Coronary artery (tissue), 2 donors: ENCODE measurements at regions not wholly inside any gene's neighbourhood (a gene's known extent, or its start where the extent isn't known, plus 50 kb on each side); places are given as distances from the start of the nearest gene placed in this dataset.

ENCODE experiments used
- DNase-seq: peaks from one replicate; pipeline ENCODE4 v3.0.0-alpha.2; 2017; ENCODE audit warnings: low spot score
- H3K27ac ChIP-seq, 2 donors: fragments of 200-600 bp; sonication (generic); one replicate each; pipeline ENCODE4 v1.5.1; 2016 to 2019
- H3K4me3 ChIP-seq: fragments of 200-600 bp; sonication (generic); 2 replicates; pipeline ENCODE4 v1.5.1; 2016; ENCODE audit warnings: mild to moderate bottlenecking, moderate library complexity
- TF ChIP-seq, protein P1 (sequence below): fragments of 200-600 bp; sonication (generic); IDR thresholded peaks from one replicate; pipeline ENCODE4 v1.5.1; 2019; ENCODE audit warnings: antibody characterized with exemption

DNA sequence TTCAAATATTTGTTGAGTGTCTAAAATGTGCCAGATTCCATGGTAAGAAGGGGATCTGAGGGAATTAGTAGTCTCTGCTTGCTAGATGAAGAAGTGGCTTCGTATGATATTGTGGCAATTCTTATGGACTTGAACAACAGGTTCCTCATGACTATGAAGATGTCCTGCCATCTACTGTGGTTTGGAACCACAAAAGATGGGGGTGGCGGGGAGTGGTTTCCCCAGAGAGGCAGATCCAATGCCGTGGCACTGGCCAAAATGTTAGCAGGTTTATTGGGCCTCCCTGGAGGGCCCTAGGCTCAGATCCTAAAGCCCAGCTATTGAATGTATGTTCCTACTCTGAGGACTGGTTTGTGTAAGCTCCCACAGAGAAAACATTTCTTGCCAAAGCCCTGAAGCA lies 120.8 kb downstream of the RGS2 start:
- no peak for DNase-seq
- TF ChIP-seq, protein P1, sequence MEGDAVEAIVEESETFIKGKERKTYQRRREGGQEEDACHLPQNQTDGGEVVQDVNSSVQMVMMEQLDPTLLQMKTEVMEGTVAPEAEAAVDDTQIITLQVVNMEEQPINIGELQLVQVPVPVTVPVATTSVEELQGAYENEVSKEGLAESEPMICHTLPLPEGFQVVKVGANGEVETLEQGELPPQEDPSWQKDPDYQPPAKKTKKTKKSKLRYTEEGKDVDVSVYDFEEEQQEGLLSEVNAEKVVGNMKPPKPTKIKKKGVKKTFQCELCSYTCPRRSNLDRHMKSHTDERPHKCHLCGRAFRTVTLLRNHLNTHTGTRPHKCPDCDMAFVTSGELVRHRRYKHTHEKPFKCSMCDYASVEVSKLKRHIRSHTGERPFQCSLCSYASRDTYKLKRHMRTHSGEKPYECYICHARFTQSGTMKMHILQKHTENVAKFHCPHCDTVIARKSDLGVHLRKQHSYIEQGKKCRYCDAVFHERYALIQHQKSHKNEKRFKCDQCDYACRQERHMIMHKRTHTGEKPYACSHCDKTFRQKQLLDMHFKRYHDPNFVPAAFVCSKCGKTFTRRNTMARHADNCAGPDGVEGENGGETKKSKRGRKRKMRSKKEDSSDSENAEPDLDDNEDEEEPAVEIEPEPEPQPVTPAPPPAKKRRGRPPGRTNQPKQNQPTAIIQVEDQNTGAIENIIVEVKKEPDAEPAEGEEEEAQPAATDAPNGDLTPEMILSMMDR: no peak
- no peak overlapping the region for H3K27ac ChIP-seq
- no peak overlapping the region for H3K4me3 ChIP-seq

DNA sequence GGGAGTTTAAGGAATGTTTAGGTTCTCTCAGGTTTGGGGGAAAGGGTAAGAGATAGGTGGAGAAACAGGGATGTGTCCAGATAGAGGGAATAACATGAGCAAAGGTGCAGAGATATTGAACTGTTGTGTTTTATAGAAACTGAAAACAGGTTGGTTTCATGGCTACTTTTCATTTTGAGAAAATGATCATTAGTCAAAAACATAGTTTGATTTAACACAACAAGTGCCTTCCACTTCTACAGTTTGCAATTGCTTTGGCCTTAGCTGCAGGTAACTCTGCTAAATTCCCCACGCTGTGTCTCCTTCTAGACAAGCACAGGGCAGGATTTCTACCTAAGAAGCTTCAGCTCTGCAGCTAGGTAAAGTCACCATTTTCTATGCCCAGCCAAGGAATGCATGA lies 124.9 kb downstream of the RGS2 start:
- no peak overlapping the region for H3K27ac ChIP-seq
- no peak for DNase-seq
- TF ChIP-seq, protein P1: no peak
- H3K4me3 ChIP-seq: no peak overlapping the region

DNA sequence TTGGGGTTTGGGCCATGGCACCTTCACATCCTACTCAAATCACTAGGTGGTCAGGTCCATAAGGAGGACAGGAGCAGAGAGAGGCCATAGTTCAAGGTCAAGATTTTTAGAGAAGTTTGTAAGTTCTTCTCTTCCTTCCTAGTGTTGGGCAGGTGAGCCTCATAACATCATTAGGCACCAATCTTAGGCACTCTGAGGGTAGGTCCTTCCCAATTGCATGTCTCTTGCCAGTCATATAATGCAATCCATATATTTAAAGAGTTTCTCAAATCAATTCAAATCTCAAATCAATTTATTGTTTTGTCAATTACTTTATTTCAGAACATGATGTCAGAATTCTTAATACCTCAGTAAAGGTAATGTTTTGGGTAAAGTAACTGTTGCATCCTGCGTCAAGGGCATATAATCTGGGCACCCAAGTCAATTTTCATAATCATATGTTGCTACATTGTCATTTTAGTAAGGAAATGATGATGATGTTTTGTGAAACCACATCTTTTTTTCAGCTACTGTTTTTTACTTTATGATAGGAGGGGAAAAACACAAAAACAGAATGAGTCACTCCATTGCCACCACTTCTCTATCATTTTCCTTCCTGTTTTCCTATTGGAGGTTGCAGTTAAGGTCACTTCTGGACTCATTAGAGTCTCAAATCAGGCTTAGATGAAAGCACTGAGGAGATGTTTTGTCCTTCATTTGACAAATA lies 122.7 kb downstream of the UCHL5 start:
- Histone ChIP-seq H3K27ac (no peak overlapping the region), H3K4me3 (no peak overlapping the region)
- DNase-seq: no peak
- TF ChIP-seq, protein P1: no peak

DNA sequence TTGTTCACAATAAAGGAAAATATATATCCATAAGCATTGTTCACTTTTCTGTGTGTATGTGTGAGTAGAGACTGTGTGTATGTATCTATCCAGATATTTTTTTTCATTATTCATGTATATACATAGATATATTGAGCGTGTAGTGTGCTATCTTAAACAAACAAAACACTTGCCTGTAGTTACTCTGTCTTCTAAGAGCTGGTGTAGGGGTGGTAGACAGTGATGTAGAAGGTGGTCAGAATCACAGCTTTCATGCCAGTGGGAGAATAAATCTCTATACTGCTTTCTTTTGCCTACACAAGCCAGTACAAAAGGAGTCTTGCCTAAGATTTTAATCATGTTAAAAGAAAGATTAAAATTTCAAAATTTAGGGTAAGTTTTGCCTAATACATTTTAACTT lies 122.0 kb downstream of the UCHL5 start:
- DNase-seq: no peak

DNA sequence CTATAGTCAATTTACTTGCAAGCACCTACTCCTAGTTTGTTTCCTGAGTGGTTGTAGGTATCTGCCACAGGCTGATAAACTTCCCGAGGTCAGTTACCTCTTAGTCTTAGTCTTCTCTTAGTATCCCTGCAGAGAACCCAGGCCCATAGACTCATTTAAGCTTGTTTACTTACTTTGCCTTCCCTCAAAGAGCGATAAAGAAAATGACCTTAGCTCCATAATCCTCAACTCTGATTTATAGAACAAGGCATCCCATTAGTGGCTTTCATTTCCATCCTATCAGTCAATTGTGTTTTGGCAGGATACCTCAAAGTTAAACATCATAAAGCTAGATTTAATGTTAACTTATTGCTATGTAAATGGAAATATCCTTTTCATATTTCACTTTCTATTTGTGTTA lies 119.7 kb downstream of the UCHL5 start:
- Histone ChIP-seq H3K4me3 (no peak overlapping the region), H3K27ac (no peak overlapping the region)
- TF ChIP-seq, protein P1: no peak
- DNase-seq: no peak

More for the DNA sequence above, 122.0 kb downstream of the UCHL5 start:
- Histone ChIP-seq H3K4me3 (no peak overlapping the region), H3K27ac (no peak overlapping the region)
- TF ChIP-seq, protein P1: no peak

DNA sequence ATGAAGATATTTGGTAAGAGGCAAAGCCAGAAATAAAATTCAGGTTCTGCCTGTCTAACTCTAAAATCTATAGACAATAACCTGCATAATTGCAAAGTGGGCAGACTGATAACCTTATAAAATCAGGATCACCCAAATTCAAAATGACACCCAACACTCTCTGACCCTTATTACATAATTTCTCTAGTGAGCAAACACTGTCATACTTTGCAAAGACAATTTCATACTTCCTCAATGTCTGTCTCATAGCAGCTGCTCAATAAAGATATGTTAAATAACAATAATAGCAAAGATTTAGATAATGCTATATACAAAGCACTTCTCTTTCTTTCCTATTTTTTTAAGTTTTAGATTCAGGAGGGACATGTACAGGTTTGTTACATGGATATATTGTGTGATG lies 118.5 kb downstream of the UCHL5 start:
- no peak overlapping the region for H3K27ac ChIP-seq
- TF ChIP-seq, protein P1: no peak
- no peak overlapping the region for H3K4me3 ChIP-seq
- DNase-seq: no peak

DNA sequence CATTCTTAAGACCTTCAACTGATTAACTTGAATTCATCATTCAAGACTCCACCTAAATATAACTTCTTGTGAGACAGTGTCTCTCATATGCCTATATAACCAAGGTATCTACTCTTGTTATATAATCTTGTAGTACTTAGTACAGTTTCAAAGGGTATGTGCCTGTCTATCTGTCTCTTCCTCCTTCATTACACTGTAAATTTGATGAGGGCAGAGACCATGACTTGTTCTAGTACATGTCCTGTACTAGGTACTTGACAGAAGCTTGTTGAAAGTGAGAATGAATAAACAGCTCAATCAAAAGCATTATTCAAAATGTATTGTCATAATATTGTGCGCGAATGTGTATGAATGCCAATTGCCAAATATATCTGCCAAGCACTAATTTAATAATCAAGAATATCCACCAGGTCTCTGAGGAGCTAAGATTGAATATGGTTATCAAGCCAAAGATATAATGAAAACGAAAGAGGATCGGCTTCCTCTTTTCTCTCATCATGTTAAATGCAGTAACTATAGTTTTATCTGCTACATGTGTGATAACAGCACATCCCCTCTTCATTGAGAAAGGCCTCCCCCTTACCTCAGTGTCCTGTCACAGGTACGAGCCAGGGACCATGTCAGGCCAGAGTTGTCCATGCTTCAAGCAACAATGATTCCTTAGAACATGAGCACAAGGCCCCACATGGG lies 117.3 kb downstream of the UCHL5 start:
- no peak overlapping the region for H3K4me3 ChIP-seq
- DNase-seq: no peak
- TF ChIP-seq, protein P1: no peak
- no peak overlapping the region for H3K27ac ChIP-seq
